LHCN-M2 (cell line): ENCODE measurements at regions not wholly inside any gene's neighbourhood (a gene's known extent, or its start where the extent isn't known, plus 50 kb on each side); places are given as distances from the start of the nearest gene placed in this dataset.

Experiments
- DNase-seq: peaks from one replicate; pipeline ENCODE4 v3.0.0-alpha.2; 2012; ENCODE audit warnings: low read depth

- no peak for DNase-seq
Observed at GRCh38 chr1:58997637-58998036, 213.8 kb upstream of the JUN start.

DNA sequence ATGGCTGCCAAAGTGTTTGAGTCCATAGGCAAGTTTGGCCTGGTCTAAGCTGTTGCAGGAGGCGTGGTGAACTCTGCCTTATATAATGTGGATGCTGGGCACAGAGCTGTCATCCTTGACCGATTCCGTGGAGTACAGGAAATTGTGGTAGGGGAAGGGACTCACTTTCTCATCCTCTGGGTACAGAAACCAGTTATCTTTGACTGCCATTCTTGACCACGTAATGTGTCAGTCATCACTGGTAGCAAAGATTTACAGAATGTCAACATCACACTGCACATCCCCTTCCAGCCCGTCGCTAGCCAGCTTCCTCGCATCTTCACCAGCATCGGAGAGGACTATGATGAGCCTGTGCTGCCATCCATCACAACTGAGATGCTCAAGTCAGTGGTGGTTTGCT lies 215.8 kb upstream of the JUN start:
- no peak for DNase-seq

- DNase-seq = no peak
Observed at GRCh38 chr1:59004755-59005154, 220.9 kb upstream of the JUN start.

DNA sequence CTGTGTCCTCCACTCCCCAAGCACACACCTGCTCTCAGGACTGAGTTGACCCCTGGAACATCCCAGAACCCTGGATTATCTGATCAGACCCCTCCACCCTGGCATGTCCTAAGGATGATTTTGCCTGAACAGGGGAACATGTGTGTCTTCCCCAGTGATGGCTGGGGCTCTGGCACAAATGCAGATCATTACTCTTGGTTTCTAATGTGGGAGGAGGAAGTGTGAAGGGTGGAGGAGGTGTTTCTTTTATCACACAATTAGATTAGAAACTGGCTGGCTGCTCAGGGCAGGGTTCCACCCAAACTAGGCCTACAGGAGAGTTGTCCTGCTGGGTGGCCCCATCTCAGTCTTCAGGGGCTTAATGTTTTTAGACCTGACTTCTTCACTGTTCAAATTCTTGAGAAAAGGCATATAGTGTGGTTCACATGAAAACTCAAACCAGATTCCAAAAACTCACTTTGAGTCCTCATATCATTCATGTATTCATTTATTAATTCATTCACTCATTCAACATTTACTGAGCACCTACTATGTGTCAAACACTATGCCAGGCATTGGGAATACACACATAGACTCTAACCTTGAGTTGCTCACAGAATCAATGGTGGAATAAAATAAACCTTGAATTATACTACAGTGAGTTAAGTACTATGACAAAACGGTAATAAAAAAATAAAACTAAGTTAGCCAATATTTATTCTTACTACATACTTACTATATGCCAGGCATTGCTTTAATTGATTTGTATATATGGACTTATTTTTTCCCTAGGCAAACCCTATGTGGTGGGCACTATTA lies 221.8 kb upstream of the JUN start:
- no peak for DNase-seq

- no peak for DNase-seq
Observed at GRCh38 chr1:59006289-59006658, 222.4 kb upstream of the JUN start.

DNA sequence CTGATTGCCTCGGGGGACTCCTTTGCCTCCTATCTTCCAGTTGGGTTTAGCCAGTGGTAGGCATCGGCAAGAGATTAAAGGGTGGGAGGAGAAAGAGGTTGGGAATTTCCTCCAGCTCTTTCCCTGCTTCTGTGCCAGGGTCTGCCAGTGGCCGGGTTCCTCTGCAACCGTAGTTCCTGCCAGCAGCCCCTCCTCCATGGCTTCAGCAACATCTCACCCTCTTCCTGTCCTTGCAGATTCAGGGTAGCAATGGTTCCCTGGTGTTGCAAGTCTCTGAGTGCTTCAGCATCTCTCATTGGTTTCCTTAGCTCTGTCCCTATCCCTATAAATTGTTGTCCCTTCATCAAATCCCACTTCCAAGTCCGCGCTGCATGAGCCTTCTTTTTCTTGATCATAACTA lies 223.1 kb upstream of the JUN start:
- DNase-seq = no peak

DNA sequence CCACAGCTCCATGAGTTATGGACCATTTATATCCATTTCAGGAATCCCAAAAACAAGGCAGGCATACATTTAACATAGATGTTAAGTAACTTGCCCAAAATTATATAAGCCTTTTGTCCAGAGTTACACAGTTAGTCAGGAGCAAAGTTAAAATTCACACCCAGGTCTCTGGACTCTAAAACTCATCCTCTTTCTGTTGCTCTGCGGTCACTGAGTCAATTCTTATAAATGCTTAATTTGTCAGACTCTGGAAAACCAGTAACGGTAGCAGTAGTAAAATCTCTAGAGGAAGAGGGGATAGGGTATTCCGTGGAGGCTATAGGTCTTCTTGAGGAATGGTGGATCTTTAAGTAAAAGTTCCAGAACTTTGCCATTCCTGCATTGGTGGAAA lies 223.6 kb upstream of the JUN start:
- no peak for DNase-seq

- no peak for DNase-seq
Observed at GRCh38 chr1:59007820-59008598, 224.2 kb upstream of the JUN start.

- DNase-seq = peak; percentile 46
Observed at GRCh38 chr1:59008599-59009347, 224.9 kb upstream of the JUN start.

- no peak for DNase-seq
Observed at GRCh38 chr1:59011663-59012062, 227.8 kb upstream of the JUN start.

GRCh38 chr1:59012378-59012777 lies 228.5 kb upstream of the JUN start:
- no peak for DNase-seq

DNA sequence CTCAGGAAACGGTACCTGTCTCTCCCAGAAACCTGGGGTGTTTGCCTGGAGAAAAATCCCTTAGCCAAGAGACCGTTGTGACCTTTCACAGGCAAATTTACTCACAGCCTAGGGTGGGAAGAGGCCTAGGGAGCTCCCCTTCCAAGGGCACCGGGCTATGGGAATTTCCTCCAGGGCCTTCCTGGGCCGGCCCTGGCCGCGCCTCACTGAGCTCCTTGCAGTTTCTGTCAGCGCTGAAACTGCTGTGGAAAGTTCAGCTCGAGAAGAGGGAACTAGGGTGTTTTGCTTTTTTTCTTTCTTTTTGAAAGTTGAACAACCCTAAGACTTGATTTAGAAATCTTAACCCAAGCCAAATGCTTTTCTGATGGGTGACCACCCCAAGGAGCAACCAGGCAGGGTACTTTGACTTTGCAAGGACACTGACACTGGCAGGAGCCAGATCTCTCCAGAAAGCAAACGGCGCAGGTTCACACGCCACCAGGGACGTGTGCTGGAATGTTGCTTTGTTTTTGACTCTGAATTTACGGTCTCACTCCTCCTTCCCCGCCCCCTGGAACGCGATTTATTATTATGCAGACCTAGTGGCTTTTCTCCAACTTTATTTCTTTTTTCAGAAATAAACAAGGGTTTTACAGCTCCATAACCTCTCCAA lies 229.6 kb upstream of the JUN start:
- DNase-seq = peak; percentile 39

- DNase-seq = no peak
Observed at GRCh38 chr1:59013928-59014279, 230.1 kb upstream of the JUN start.

- DNase-seq = no peak
Observed at GRCh38 chr1:59014827-59015226, 231.0 kb upstream of the JUN start.

GRCh38 chr1:59015708-59016107 lies 231.9 kb upstream of the JUN start:
- peak; percentile 75 for DNase-seq

DNA sequence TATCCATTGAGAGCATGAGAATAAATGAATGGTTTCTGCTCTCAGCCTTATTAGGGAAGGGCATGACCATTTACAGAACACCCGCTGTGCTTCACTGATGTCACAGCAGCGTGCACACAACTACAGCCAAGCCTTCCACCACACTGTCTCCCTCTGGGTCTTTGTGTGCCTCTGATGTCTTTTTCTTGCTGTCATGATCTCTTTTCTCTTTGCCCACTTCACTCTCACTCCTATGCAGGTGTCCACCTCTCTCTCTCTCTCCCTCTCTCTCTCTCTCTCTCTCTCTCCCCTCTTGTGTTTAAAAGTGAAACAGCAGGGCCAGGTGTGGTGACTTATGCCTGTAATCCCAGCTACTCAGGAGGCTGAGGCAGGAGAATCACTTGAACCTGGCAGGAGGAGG lies 232.5 kb upstream of the JUN start:
- no peak for DNase-seq

- DNase-seq = no peak
Observed at GRCh38 chr1:59017501-59018231, 233.8 kb upstream of the JUN start.

- no peak for DNase-seq
Observed at GRCh38 chr1:59018446-59018845, 234.6 kb upstream of the JUN start.

- no peak for DNase-seq
Observed at GRCh38 chr1:59018860-59019259, 235.0 kb upstream of the JUN start.

- DNase-seq = peak; percentile 87
Observed at GRCh38 chr1:59020151-59020997, 236.5 kb upstream of the JUN start.
